Fibroblast of peridontal ligament (primary cell): ENCODE measurements at regions not wholly inside any gene's neighbourhood (a gene's known extent, or its start where the extent isn't known, plus 50 kb on each side); places are given as distances from the start of the nearest gene placed in this dataset.
"Not testable (repeated sequence)": the region's sequence is repeated elsewhere in the genome, so short reads cannot be mapped to it uniquely, and the experiment has no call there.

Experiments
- DNase-seq: peaks from one replicate; pipeline ENCODE4 v3.0.0-alpha.2; 2010; ENCODE audit errors: extremely low read depth

GRCh38 chr13:111413407-111414187 is 93.2 kb downstream of the TEX29 start:
- DNase-seq = no peak

GRCh38 chr13:111414341-111414740 is 93.9 kb downstream of the TEX29 start:
- DNase-seq = no peak

GRCh38 chr13:111415246-111415645 is 94.8 kb downstream of the TEX29 start:
- no peak for DNase-seq

GRCh38 chr13:111415765-111416164 is 95.3 kb downstream of the TEX29 start:
- no peak for DNase-seq

GRCh38 chr13:111418101-111418500 is 97.7 kb downstream of the TEX29 start:
- DNase-seq = no peak

GRCh38 chr13:111420113-111420876 is 99.9 kb downstream of the TEX29 start:
- no peak for DNase-seq

GRCh38 chr13:111421216-111421615 is 100.8 kb downstream of the TEX29 start:
- no peak for DNase-seq

- no peak for DNase-seq
Observed at GRCh38 chr13:111422348-111422747, 101.9 kb downstream of the TEX29 start.

- no peak for DNase-seq
Observed at GRCh38 chr13:111423168-111423785, 102.8 kb downstream of the TEX29 start.

- DNase-seq = no peak
Observed at GRCh38 chr13:111424134-111424533, 103.7 kb downstream of the TEX29 start.

GRCh38 chr13:111425326-111425725 is 104.9 kb downstream of the TEX29 start:
- no peak for DNase-seq

GRCh38 chr13:111429064-111429558 is 108.7 kb downstream of the TEX29 start:
- no peak for DNase-seq

GRCh38 chr13:111431206-111431605 is 110.8 kb downstream of the TEX29 start:
- DNase-seq = no peak

GRCh38 chr13:111434578-111435159 is 114.2 kb downstream of the TEX29 start:
- no peak for DNase-seq

- DNase-seq = no peak
Observed at GRCh38 chr13:111436446-111436845, 116.0 kb downstream of the TEX29 start.

GRCh38 chr13:111437417-111437816 is 117.0 kb downstream of the TEX29 start:
- DNase-seq = no peak

GRCh38 chr13:111437856-111438547 is 117.6 kb downstream of the TEX29 start:
- no peak for DNase-seq

- not testable (repeated sequence) for DNase-seq
Observed at GRCh38 chr13:111440492-111440891, 120.0 kb downstream of the TEX29 start.

- no peak for DNase-seq
Observed at GRCh38 chr13:111443981-111444380, 123.5 kb downstream of the TEX29 start.

GRCh38 chr13:111448504-111448903 is 128.1 kb downstream of the TEX29 start:
- no peak for DNase-seq

GRCh38 chr13:111449041-111449440 is 128.6 kb downstream of the TEX29 start:
- no peak for DNase-seq

GRCh38 chr13:111451402-111451801 is 131.0 kb downstream of the TEX29 start:
- no peak for DNase-seq
